NCI-H2107 treated with DMSO at 0.1 percent for 48 hours (cell line): ENCODE measurements at regions not wholly inside any gene's neighbourhood (a gene's known extent, or its start where the extent isn't known, plus 50 kb on each side); places are given as distances from the start of the nearest gene placed in this dataset.

ENCODE experiments used
- DNase-seq: peaks from one replicate; lab custom pipeline; 2025; ENCODE audit not compliant: unreplicated experiment; lab: John Stamatoyannopoulos, UW

GRCh38 chr17:63246344-63246743 lies 199.8 kb downstream of the CYB561 start:
- no peak for DNase-seq

- no peak for DNase-seq
These were observed 198.4 kb downstream of the CYB561 start for GRCh38 chr17:63247706-63248105.

GRCh38 chr17:63249256-63250004 lies 196.7 kb downstream of the CYB561 start:
- DNase-seq: no peak

GRCh38 chr17:63250830-63251229 lies 195.3 kb downstream of the CYB561 start:
- DNase-seq: no peak

- no peak for DNase-seq
These were observed 187.3 kb downstream of the CYB561 start for GRCh38 chr17:63258785-63259184.

- no peak for DNase-seq
These were observed 183.2 kb downstream of the CYB561 start for GRCh38 chr17:63262751-63263476.

GRCh38 chr17:63265526-63265925 lies 180.6 kb downstream of the CYB561 start:
- DNase-seq: no peak

GRCh38 chr17:63267846-63268245 lies 178.3 kb downstream of the CYB561 start:
- DNase-seq: no peak

GRCh38 chr17:63268827-63269226 lies 177.3 kb downstream of the CYB561 start:
- DNase-seq: no peak

GRCh38 chr17:63270610-63271009 lies 175.5 kb downstream of the CYB561 start:
- DNase-seq: no peak

GRCh38 chr17:63274146-63274545 lies 172.0 kb downstream of the CYB561 start:
- no peak for DNase-seq

- DNase-seq: no peak
These were observed 170.7 kb downstream of the CYB561 start for GRCh38 chr17:63275318-63275970.

GRCh38 chr17:63275971-63276745 lies 169.9 kb downstream of the CYB561 start:
- no peak for DNase-seq

GRCh38 chr17:63276821-63277220 lies 169.3 kb downstream of the CYB561 start:
- no peak for DNase-seq

GRCh38 chr17:63277629-63278028 lies 168.5 kb downstream of the CYB561 start:
- DNase-seq: no peak

- no peak for DNase-seq
These were observed 167.2 kb downstream of the CYB561 start for GRCh38 chr17:63278728-63279442.

GRCh38 chr17:63279498-63280230 lies 166.4 kb downstream of the CYB561 start:
- DNase-seq: no peak

GRCh38 chr17:63282455-63282854 lies 163.7 kb downstream of the CYB561 start:
- DNase-seq: no peak

GRCh38 chr17:63285551-63285950 lies 160.6 kb downstream of the CYB561 start:
- no peak for DNase-seq

GRCh38 chr17:63286254-63286653 lies 159.9 kb downstream of the CYB561 start:
- no peak for DNase-seq
